K562 (cell line): ENCODE measurements at regions not wholly inside any gene's neighbourhood (a gene's known extent, or its start where the extent isn't known, plus 50 kb on each side); places are given as distances from the start of the nearest gene placed in this dataset.

Experiments used
- EHMT2 ChIP-seq: fragments of 450-650 bp; IDR thresholded peaks from 2 replicates; pipeline ENCODE4 v1.6.1; 2018; ENCODE audit warnings: antibody characterized with exemption
- MGA ChIP-seq: fragments of 450-650 bp; IDR thresholded peaks from 2 replicates; pipeline ENCODE4 v1.6.1; 2016; ENCODE audit warnings: mild to moderate bottlenecking, moderate library complexity
- MNT ChIP-seq, 2 experiments: fragments of 450-650 bp; conservative IDR thresholded peaks; 2 replicates each; pipeline ENCODE4 v1.6.1; 2017; ENCODE audit warnings: mild to moderate bottlenecking in 2 of 2, moderate library complexity in 2 of 2
- POLR2H ChIP-seq: IDR thresholded peaks from 2 replicates; pipeline ENCODE4 v1.6.1; 2016; ENCODE audit warnings: missing genetic modification characterization, low read depth, mild to moderate bottlenecking, control low read depth, missing compliant biosample characterization, moderate library complexity
- RUNX1 ChIP-seq: sonication (generic); IDR thresholded peaks from 2 replicates; pipeline ENCODE4 v1.6.1; 2016; ENCODE audit warnings: antibody characterized with exemption, low read depth
- SRSF1 ChIP-seq: fragments of 200-400 bp; formaldehyde crosslinking; IDR thresholded peaks from 2 replicates; pipeline ENCODE4 v1.6.1; 2017; ENCODE audit warnings: mild to moderate bottlenecking, low read depth, low read length, moderate library complexity
- TAF9B ChIP-seq: fragments of 450-650 bp; IDR thresholded peaks from 2 replicates; pipeline ENCODE4 v1.6.1; 2018; ENCODE audit warnings: mild to moderate bottlenecking; ENCODE audit not compliant: partially characterized antibody
- TRIM28 ChIP-seq: fragments of 450-650 bp; IDR thresholded peaks from 2 replicates; pipeline ENCODE4 v1.6.1; 2017

GRCh38 chr1:162943622-162944021 lies 82.6 kb upstream of the CCDC190 start (continued):
- TF ChIP-seq POLR2H (tag) (peak; percentile 55; the same call in 1 of the 2 replicates), RUNX1 (no peak), TAF9B (no peak), MNT (conservative IDR thresholded peaks at IDR 0.05) (no peak), SRSF1 (no peak), EHMT2 (no peak), MGA (no peak), TRIM28 (no peak)
